Hematopoietic multipotent progenitor cell treated with erythropoietin and hydrocortisone succinate and interleukin-3 and kit ligand, for 4 days (in vitro differentiated cells): ENCODE measurements at regions not wholly inside any gene's neighbourhood (a gene's known extent, or its start where the extent isn't known, plus 50 kb on each side); places are given as distances from the start of the nearest gene placed in this dataset.
"Not testable (repeated sequence)": the region's sequence is repeated elsewhere in the genome, so short reads cannot be mapped to it uniquely, and the experiment has no call there.

ENCODE experiments used
- DNase-seq: peaks from one replicate; pipeline ENCODE4 v3.0.0-alpha.2; 2015

- DNase-seq, result no peak
These were observed 116.9 kb upstream of the FOXN2 start for GRCh38 chr2:48197618-48198017.

GRCh38 chr2:48198371-48198770 lies 116.1 kb upstream of the FOXN2 start:
- no peak for DNase-seq

DNA sequence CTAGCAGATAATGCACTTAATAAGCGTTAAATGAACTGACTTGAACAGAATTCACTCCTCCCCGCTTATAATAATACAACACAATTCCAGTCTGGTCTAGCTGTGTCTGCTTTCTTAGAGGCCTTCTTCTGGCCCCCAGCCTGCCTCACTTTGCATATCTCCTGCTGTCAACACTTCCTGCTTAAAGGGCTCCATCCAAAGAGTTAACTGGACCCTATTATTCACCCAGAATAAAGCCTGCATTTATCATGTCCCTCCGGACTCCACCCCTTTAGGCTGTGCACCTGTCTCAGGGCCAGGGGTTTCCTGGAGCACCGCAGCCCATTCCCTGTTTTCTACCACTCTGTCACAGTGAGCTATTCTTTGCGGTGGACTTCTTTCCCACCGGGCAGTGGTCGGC lies 115.4 kb upstream of the FOXN2 start:
- DNase-seq, result no peak

- DNase-seq, result peak; percentile 75
These were observed 113.7 kb upstream of the FOXN2 start for GRCh38 chr2:48200620-48201293.

- not testable (repeated sequence) for DNase-seq
These were observed 113.0 kb upstream of the FOXN2 start for GRCh38 chr2:48201435-48201834.

DNA sequence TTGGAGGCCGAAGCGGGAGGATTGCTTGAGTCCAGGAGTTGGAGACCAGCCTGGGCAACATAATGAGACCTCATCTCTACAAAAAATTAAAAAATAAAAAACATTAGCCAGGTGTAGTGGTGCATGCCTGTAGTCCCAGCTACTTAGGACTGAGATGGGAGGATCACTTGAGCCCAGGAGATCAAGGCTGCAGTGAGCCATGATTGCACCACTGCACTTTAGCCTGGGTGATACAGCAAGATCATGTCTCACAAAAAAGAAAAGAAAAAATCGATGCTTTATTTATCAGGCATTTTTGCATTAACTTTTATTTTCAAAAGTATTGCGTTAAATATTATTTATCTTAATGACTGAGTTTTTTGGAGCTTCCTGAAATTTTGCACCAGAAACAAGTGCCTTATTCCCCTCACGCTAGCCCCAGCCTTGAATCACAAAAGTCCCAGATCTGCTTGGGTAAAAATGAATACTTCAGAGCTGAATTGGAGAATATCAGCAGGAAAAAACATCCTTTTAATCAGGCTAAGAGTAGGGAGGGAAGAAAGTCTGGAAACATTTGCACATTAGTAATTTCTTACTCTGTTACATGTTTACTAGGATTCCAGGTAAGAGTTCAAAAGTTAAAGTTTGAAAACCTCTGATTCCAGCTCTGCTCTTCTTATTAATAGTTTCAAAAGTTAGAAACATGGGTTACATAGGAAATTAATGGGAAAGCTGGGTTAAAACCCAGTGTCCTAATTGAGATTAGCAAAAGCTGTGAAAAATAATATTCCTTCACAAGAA lies 111.4 kb upstream of the FOXN2 start:
- DNase-seq, result no peak

DNA sequence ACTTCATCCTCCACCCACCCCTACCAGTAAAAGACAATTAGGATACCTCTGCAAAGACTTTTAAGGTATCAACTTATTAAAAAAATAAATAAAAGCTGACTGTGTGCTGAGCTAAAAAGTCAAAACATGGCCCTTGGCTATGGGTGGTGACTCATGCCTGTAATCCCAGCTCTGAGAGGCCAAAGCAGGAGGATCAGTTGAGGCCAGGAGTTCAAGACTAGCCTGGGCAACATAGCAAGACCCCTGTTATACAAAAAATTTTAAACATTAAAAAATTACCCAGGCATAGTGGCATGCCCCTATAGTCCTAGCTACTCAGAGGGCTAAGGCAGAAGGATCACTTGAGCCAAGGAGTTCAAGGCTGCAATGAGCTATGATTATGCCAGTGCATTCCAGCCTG lies 110.8 kb upstream of the FOXN2 start:
- no peak for DNase-seq

DNA sequence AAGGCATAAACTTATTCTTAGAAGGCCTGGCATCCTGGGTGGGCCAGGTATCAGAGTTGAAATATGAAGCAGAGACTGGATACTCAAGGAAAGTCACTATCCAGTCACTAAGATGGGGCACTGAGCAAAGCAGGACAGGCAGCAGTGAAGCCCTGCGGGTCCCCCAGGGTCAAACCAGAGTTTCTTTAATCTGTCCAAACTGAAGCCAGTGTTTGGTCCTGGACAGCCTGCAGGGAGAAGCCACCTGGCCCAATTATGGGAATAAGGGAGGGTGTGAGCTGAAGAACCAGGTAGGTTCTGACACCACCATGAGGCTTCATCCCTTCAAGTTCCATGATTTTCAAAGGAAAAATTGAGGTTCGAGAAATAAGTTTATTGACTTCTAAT lies 109.7 kb upstream of the FOXN2 start:
- DNase-seq, result no peak

DNA sequence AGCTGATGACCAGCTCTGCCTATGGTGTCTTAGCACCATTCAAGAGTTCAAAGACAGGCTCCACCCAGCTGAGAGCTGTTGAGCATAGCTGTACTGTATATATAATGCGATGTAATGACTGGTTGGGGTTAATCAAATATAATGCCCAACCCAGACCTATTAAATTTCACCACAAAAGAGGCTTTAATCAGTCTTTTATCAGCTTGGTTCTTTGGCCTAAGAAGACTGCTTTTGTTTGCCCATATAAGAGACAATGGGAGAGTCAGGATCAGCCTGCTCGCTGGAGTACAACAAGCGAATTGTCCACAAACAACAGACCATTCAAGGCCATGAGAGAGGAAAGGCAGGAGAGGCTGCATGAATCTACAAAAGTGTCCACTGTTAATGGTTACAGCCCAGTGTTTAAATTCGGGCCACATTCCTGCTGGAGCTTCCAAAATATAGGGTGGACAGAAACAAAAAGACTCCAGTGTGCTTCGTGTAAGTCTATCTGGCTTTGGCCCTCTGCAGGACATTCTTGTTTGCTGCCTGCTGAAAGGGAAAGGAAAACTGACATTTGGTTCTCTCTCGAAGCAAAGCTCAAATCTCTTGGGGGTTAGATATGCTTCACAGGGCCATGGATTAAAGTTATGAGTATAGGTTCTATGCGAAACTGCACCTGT lies 109.2 kb upstream of the FOXN2 start:
- DNase-seq, result peak; percentile 41

- DNase-seq, result not testable (repeated sequence)
These were observed 108.3 kb upstream of the FOXN2 start for GRCh38 chr2:48206056-48206656.

- no peak for DNase-seq
These were observed 107.3 kb upstream of the FOXN2 start for GRCh38 chr2:48207201-48207641.

DNA sequence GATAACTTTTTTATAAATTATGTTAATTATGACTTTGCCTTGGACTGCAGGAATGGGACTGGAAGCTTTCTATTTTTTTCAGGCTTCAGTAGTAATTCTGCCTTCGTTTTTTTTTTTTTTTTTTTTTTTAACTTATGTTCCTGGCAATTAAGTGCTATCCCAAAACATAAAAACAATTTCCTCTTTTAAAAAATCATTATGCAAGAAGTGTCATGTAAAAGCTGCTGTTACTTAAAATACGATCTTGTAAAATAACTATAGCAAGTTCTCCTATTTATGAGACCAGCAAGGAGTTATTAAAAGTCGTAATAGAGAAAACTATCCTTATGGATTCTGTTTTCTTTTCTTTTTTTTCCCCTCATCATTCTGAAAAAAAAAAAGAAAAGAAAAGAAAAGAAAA lies 106.6 kb upstream of the FOXN2 start:
- peak; percentile 19 for DNase-seq

DNA sequence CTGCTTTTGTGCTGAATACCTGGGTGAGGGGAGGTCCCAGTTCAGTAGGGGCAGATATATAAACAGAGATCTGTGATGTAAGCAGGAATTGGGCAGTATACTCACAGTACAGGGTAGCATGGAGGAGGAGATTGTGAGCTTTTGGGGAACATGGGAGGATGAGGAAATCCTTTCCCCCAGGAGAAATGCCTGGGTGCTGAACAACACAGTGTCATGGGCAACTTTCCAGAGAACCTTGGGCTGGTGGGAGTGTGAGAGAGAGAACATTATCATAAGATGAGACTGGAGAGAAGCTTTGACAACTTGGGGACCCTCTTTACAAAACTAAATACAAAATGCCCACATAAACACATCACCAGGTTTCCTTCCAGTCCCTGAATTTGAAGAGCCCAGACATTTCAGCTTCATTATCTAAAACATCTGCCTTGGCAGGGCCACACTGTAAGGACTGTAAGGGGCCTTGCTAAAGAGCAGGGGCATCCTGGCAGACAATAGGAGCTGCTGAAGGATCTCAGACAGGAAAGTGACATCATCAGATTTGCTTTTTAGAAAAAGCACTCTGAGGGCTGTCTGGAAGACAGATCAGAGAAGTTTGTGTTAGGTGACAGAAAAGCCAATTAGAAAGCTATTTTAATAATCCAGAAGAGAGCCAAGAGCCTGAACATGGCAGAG lies 105.1 kb upstream of the FOXN2 start:
- DNase-seq, result peak; percentile 36

DNA sequence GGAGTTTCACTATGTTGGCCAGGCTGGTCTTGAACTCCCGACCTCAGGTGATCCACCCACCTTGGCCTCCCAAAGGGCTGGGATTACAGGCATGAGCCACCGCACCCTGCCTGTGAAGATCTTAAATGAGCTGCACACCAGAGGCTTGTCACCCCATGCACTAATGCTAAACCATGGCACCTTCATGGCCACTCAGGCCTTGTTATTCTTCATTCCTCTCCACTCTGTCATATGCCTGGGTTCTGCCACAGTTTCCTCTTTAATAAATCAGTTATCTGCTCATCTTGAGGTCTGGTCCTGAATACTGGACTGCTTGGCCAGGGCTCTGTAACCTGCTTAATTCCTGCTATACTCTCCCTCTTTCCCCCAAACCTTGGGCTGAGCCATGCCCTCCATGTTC lies 104.3 kb upstream of the FOXN2 start:
- DNase-seq, result no peak

- no peak for DNase-seq
These were observed 100.8 kb upstream of the FOXN2 start for GRCh38 chr2:48213646-48214045.

DNA sequence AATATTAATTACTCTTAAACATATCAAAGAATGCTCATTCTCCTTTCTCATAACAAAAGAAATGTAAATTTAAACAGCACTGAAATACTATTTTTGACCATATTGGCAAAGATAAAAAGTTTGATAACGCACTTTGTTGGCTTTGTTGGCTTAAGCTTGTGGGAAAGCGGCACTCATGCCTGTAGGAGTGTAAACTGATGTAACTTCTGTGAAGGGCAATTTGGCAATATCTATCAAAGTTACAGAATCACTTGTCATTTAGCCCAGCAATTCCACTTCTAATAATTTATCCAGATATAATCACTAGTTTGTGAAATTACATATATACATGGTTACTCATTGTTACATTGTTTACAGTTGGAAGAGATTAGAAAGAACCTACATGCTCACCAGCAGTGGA lies 96.3 kb upstream of the FOXN2 start:
- peak; percentile 33 for DNase-seq

GRCh38 chr2:48219234-48219554 lies 95.3 kb upstream of the FOXN2 start:
- DNase-seq, result no peak

DNA sequence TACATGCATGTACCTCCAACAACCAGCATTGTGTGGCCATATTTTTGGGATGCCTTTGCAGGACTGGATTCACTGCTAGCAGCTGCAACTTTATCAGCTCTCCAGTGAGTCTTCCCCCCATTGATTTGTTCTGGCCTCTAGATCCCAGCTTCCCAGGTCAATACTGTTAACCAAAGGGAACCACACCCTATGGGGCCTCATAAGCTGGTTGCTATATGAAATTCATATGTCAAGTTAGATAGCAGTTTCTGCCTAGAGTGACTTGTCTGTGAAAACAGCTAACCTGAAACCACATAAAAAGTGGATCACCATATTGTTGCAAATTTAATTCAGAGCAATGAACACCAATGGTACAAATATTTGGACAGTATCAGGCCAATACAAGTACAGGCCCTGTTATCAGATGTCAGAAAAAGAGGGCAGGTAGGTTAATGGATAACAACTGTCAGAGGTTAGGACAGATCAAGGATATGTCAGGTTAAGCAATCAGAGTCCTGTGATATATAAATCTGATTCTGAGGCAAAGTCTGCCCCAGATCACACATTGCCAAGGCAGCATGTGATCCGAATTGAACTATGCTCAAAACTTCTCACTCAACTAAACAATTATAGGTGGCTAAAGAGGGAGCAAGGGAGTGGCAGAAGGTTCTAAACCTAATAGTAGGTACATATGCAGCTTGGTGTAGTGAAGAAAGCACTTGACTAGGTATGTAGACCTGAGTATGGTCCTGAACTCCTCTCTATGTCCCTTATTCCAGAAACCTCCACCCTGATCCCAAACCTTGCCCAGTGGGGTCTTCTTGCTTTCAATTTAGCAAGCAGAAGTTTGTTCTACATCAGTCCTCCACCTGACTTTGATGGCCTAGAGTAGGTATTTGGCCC lies 94.7 kb upstream of the FOXN2 start:
- DNase-seq, result peak; percentile 50

DNA sequence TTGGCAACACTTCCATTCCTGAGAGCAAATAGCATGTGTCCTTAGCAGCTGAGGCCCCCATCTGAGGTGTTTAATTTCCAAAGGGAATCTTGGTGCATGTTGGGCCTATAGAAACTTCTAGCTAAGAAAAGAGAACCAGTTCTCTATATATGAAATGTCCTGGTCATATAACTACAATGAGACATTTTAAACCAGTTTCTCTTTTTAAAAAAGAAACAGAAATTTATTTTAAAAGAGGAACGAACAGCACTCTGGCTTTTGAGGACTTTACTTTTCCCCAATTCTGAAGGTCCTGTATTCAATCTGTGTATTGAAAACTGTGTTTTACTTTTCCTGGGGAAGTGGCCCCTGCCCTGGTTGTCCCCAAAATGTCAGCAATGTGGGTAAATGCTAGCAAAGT lies 94.0 kb upstream of the FOXN2 start:
- DNase-seq, result no peak

GRCh38 chr2:48221846-48222516 lies 92.5 kb upstream of the FOXN2 start:
- no peak for DNase-seq

DNA sequence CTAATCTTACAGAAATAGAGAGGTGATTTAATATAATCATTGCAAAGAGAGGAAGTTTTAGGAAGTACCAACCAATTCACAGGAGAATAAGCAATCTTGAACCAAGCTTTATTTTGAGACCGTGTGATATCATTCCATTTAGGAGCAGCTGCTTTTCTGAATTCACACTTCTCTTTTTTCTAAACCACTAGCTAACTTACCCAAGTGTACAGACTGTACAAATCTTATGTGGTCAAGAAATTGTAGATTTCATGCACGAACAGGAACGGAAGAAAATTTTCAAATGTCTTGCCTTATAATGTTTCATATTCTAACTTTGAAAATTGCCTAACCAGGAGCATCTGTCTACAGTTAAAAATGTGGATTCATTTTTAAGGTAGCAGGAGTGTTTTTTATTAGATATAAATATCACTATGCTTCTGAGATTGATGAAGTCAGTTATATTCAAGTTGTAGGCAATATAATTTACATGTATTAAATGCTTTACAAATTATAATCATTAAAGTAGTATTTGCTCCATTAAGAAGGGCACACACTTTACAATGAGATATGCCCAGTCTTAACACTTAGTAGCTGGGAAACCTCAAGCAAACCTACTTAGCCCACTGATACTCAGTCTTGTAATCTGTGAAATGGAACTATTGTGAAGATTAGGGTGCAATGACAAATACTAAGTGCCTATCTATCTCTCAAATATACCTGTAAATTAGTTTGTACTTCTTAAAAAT lies 86.7 kb upstream of the FOXN2 start:
- peak; percentile 90 for DNase-seq
